Stimulated activated CD8-positive, alpha-beta memory T cell treated with anti-CD3 and anti-CD28 coated beads, Interleukin-15, amount 100 ng/mL, for 48 hours (primary cell): ENCODE measurements at regions not wholly inside any gene's neighbourhood (a gene's known extent, or its start where the extent isn't known, plus 50 kb on each side); places are given as distances from the start of the nearest gene placed in this dataset.

Experiments
- DNase-seq, 2 donors: peaks; one replicate each; pipeline ENCODE4 v3.0.0-alpha.2; 2020; ENCODE audit warnings: low read depth in 2 of 2

GRCh38 chr14:61192989-61193388 lies 88.1 kb downstream of the TMEM30B start:
- no peak for DNase-seq

GRCh38 chr14:61191733-61192132 lies 89.4 kb downstream of the TMEM30B start:
- no peak for DNase-seq

GRCh38 chr14:61190341-61190740 lies 90.8 kb downstream of the TMEM30B start:
- DNase-seq: no peak

GRCh38 chr14:61188978-61189808 lies 91.9 kb downstream of the TMEM30B start:
- peak; percentile 9 to 26 for DNase-seq

GRCh38 chr14:61188196-61188595 lies 92.9 kb downstream of the TMEM30B start:
- no peak for DNase-seq

GRCh38 chr14:61187196-61187905 lies 93.8 kb downstream of the TMEM30B start:
- no peak for DNase-seq

- no peak for DNase-seq
These were observed 94.6 kb downstream of the TMEM30B start for GRCh38 chr14:61186341-61187195.

GRCh38 chr14:61185534-61185933 lies 95.6 kb downstream of the TMEM30B start:
- DNase-seq: no peak

- DNase-seq: no peak
These were observed 97.0 kb downstream of the TMEM30B start for GRCh38 chr14:61184112-61184511.

- DNase-seq: no peak
These were observed 97.8 kb downstream of the TMEM30B start for GRCh38 chr14:61183196-61183885.

- no peak for DNase-seq
These were observed 101.2 kb downstream of the TMEM30B start for GRCh38 chr14:61179796-61180398.

- DNase-seq: no peak
These were observed 102.0 kb downstream of the TMEM30B start for GRCh38 chr14:61179061-61179690.

- DNase-seq: peak; percentile 36 to 48
These were observed 102.7 kb downstream of the TMEM30B start for GRCh38 chr14:61178226-61179060.

- DNase-seq: no peak
These were observed 103.6 kb downstream of the TMEM30B start for GRCh38 chr14:61177279-61178225.

- no peak for DNase-seq
These were observed 104.5 kb downstream of the TMEM30B start for GRCh38 chr14:61176686-61177085.

GRCh38 chr14:61174987-61175386 lies 106.2 kb downstream of the TMEM30B start:
- DNase-seq: no peak

- no peak for DNase-seq
These were observed 106.7 kb downstream of the TMEM30B start for GRCh38 chr14:61174441-61174891.

GRCh38 chr14:61171727-61172126 lies 109.4 kb downstream of the TMEM30B start:
- no peak for DNase-seq
